Posterior vena cava (tissue), 2 donors: ENCODE measurements at regions not wholly inside any gene's neighbourhood (a gene's known extent, or its start where the extent isn't known, plus 50 kb on each side); places are given as distances from the start of the nearest gene placed in this dataset.

Experiments
- DNase-seq: peaks from one replicate; pipeline ENCODE4 v3.0.0-alpha.2; 2020; ENCODE audit warnings: low spot score
- intact Hi-C, 2 donors: fragments of 100-400 bp; cut with DNase I; formaldehyde crosslinking; loops; one replicate each; pipeline versions ENCODE4 v1.14.1 to v1.14.2; 2022 to 2023
- donor health status: DM: yes; HTN: yes; CAD: no.
- donor health status: DM: yes; HTN: yes; CAD: no.

DNA sequence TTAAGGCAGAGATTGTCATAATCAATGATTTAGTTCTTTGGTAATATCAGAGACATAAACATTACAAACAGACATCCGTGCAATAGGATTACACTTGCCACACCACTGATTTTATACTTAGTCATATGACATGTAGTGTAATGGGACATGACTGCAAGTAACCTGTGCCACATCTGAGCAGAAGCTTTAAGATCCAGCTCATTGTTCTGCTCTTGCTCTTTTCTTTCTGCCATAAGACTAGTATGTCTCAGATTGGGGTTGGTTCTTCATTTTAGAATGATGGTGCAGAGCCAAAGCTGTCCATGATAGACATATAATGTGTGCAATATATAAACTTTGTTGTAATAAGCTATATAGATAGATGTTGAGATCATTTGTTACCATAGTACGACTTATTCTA is 119.7 kb upstream of the SEMA3A start:
- intact Hi-C loops, result no loop called here
- no peak for DNase-seq

GRCh38 chr7:84304407-84304806 is 109.8 kb upstream of the SEMA3A start:
- DNase-seq, result no peak
- intact Hi-C loops, result no loop called here

- no peak for DNase-seq
- intact Hi-C loops, result no loop called here
These were observed 108.4 kb upstream of the SEMA3A start for GRCh38 chr7:84302949-84303348.

GRCh38 chr7:84297616-84298015 is 103.0 kb upstream of the SEMA3A start:
- intact Hi-C loops, result no loop called here
- DNase-seq, result no peak

DNA sequence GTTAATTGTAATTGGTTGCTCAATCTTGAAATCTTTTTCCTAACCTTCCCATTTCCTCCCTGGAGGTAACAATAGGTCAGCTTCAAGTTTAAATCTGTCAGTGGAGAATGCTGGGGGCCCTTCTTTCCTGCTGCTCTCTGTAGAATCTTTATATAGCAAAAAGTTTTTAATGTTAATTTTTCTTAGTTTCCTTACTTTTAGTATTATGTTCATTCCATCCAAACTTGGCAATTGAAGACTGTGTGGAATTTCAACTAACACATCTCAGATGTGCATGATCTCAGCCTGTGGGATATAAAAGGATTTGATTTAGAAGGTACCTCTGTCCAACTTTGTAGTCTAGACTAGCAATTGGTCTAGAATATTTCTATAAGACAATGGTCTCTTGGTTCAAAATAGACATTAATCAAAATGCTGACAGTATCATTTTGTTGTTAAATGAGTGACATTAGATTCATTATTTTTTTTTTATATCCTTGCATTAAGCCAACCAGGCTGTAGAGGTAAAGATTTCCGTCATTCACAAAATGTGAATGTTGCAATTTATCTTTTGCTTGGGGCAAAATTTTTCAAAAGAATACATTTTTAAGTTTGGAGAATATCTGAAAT is 100.4 kb upstream of the SEMA3A start:
- no peak for DNase-seq
- intact Hi-C loops, result no loop called here

GRCh38 chr7:84294391-84294790 is 99.8 kb upstream of the SEMA3A start:
- intact Hi-C loops, result no loop called here
- no peak for DNase-seq

DNA sequence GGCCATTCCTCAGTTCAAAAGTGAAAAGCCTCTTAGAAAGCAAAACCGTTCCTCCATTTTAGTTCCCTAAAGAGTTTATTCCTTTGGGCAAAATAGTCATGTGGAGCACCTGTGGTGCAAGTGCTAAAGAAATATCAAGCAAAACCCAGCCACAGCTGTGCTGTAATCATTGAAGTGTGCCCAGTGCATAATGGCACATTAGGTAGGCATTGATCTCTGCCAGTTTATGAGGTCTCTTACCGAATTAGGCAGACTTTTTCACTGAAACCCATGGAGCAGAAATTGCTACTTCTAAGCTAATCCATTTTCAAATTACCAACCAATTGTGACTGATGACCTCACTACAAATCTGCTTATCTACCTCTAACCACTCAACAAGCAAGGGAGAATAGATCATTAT is 97.2 kb upstream of the SEMA3A start:
- DNase-seq, result no peak
- intact Hi-C loops, result no loop called here

GRCh38 chr7:84283798-84284197 is 89.2 kb upstream of the SEMA3A start:
- intact Hi-C loops, result no loop called here
- no peak for DNase-seq

- no peak for DNase-seq
- intact Hi-C loops, result no loop called here
These were observed 86.9 kb upstream of the SEMA3A start for GRCh38 chr7:84281518-84281917.

GRCh38 chr7:84277628-84278224 is 83.1 kb upstream of the SEMA3A start:
- no peak for DNase-seq
- intact Hi-C loops, result loop anchor here in 1 of 2 donors (1.0 kb wide), 1 partner anchor 46 kb away; no protein-coding TSS in a partner anchor

GRCh38 chr7:84274029-84274638 is 79.5 kb upstream of the SEMA3A start:
- no peak for DNase-seq
- intact Hi-C loops, result no loop called here

DNA sequence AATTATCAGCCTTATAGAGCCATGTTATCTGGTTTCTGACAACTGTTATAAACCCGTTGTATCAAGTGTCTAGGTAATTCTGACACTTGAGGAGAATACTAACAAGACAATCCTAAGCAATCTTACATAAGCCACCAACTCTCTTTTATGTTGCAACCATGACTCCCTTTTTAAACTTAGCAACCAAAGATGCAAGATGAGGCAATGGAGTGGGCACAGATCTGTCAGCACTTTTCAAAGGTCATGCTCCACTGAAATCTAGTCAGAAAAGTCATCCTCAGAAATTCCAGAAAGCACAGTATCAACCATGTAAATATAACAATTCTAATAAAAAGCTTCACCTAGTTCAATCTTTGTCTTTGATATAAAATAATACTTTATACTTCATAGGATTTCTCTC is 77.0 kb upstream of the SEMA3A start:
- no peak for DNase-seq
- intact Hi-C loops, result no loop called here

GRCh38 chr7:84264396-84264795 is 69.8 kb upstream of the SEMA3A start:
- no peak for DNase-seq
- intact Hi-C loops, result no loop called here

- no peak for DNase-seq
- intact Hi-C loops, result no loop called here
These were observed 68.5 kb upstream of the SEMA3A start for GRCh38 chr7:84263106-84263505.

DNA sequence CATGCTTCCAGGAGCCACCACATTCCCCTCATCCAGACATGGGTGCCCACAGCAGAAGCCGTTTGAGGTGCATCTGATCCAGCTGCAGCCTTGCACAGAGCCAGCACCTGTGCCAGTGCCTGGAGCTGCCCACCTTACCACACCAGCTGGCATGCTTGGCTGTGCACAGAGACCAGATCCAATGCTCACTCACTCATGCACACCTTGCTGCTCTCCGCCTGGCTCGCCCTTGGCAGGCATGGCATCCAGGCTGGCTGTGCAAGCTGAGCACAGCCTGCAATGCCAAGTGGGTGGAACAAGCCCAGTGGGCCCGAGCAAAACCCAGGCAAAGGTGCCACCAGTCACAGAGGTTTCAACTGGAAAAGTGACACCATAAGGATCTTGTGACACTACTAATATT is 66.9 kb upstream of the SEMA3A start:
- DNase-seq, result no peak
- intact Hi-C loops, result no loop called here

DNA sequence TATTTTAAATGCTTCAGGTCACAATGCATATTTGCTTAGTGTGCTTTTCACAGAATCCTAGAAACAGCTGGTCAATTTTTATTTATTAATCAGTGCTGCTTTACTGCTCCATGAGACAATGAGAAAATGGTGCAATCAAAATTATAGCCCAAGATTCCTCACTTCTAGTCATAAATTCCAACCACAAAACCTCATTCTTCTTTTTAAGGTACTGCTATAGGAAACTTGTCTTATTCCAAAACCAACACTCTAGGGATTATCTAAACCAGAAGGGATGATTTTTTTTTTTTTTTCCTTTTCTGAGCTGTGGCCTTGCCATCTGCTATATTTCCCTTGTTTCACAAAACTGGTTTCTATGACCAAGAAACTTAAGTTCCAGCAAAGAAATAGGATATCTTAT is 64.0 kb upstream of the SEMA3A start:
- intact Hi-C loops, result no loop called here
- no peak for DNase-seq

GRCh38 chr7:84256571-84256971 is 62.0 kb upstream of the SEMA3A start:
- DNase-seq, result no peak
- intact Hi-C loops, result no loop called here

DNA sequence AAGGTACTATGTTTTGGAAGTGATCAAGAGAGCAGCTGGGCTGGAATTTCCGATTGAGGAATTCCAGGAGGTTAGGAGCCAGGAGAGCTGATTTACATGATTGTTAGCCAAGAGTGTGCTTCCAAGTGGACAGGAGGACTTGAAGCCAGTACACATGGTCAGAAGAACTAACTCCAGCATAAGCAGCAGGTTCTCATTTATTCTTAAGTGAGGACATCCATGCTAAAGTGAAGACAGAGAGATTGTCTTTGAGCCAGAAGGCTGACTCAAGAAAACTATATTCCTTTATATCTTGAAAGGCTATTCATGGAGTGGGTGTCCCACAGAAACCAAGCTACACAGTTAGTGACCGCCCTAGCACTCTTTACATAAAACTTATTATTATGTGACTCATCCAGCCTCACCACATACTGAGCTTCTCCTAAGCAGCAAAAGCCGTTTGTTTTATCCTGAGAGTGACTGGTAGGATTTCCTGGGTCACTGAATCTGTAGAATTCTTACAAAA is 56.7 kb upstream of the SEMA3A start:
- DNase-seq, result no peak
- intact Hi-C loops, result no loop called here

DNA sequence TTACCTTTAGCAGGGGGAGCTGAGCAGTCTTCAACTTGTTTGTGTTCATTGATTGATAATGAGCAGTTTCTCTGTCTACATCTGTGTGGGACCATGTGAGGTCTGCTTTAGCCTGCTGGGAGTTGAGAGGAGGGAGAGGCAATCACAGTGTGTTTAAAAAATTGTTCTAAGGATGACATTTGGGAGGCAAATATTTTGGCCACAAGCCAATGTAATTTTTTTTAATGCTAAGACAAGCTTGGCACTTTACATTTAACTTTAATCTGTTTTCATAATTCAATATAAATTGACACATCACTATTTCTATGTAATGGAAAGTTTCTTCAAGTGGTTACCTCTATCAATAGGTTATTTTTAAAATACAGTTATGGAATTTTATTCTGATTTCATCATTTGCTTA is 55.9 kb upstream of the SEMA3A start:
- intact Hi-C loops, result no loop called here

DNA sequence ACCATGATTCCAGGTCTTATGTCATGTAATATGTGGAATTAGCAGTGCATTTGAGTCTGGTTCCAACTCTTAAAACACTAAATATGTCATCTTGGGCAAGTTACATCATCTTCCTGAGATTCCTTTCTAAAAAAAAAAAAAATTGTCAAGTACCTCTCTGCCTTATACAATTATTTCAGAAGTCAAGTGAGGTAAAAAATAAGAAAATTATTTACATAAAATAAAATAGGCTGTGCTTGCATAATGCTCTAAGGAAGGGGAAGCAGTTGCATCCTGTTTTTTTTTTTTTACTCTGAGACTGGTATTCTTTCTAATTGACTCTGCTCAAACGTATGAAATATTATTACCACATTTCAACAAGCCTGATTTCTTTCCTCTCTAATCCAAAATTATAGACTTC is 55.1 kb upstream of the SEMA3A start:
- DNase-seq, result no peak
- intact Hi-C loops, result loop anchor here in 1 of 2 donors (10.0 kb wide), 1 partner anchor 1305 kb away; no protein-coding TSS in a partner anchor

More for the DNA sequence above, 55.9 kb upstream of the SEMA3A start:
- no peak for DNase-seq

DNA sequence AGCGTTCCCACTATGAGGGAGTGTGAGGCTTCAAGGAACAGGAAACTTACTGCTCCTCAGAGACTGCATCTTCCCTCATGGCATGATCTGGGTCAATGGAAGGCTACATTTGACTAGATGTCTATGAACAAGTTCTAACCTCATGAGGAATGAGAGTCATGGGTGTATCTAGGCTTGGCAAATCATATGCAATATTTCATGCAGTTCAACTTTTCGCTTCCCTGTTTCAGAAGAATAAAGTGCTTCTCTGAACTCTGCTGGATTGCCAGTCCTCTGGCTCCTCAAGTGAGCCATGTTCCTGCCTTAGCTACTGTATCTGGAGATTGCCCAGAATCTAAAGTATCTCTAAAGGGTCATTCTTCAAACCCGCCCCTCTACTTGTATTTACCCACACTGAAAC is 54.3 kb upstream of the SEMA3A start:
- intact Hi-C loops, result loop anchor here in 1 of 2 donors (10.0 kb wide), 1 partner anchor 1306 kb away; no protein-coding TSS in a partner anchor
- DNase-seq, result no peak
